ENCODE measurements at regions not wholly inside any gene's neighbourhood (a gene's known extent, or its start where the extent isn't known, plus 50 kb on each side); places are given as distances from the start of the nearest gene placed in this dataset.

DNA sequence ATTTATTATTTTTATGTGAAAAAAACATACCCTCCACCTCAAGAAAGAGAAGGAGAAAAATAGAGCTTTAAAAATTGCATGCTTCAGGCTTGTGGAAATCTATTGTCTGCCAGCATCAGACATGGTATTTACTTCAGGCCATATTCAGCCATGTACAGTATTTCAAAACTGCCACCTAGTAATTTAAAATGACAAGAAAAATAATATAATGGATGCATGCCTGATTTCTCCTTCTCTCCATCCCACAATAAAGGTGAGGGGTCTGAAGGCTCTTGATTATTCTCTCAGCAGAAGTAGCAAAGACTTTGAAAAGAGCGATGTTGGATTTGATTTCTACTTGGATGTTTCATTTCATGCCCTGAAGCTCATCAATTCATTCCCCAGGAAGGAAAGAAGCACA, 250.7 kb downstream of the TBC1D4 start:
- DNase-seq (ENCODE audit: low read depth), result no peak

DNA sequence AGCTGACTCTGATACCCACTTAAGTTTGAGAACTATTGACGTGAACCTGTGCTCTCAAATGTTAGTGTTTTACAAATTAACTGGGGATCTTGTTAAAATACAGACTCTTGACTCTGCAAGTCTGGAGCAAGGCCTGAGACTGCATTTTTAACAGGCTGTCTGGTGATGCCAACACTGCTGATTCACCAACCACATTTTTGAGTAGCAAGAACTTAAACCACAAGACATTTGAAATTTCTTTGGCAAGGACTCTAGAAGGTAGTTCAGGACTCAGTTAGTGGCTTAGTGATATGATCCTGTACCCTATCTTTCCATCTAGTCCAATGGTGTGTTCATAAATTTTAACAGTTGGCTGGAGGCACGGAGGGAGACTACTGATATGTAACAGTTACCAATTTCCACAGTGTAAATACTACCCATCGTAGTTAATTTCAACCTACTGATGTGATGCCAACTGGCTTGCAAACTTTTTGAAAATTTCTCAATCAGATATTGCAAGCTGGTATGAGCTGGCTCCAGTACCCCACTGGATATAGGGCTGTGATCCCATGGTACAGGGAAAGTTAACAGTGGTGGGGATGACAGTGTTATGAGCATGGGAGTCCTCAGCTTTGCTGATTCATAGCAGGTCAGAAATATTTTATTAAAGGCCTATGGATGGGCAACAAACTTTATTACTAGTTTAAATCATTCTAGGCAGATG, 255.1 kb downstream of the TBC1D4 start:
- peak; percentile 96 for DNase-seq (ENCODE audit: low read depth)

GRCh38 chr13:75226092-75226491, 255.9 kb downstream of the TBC1D4 start:
- DNase-seq (ENCODE audit: low read depth), result peak; percentile 28

DNA sequence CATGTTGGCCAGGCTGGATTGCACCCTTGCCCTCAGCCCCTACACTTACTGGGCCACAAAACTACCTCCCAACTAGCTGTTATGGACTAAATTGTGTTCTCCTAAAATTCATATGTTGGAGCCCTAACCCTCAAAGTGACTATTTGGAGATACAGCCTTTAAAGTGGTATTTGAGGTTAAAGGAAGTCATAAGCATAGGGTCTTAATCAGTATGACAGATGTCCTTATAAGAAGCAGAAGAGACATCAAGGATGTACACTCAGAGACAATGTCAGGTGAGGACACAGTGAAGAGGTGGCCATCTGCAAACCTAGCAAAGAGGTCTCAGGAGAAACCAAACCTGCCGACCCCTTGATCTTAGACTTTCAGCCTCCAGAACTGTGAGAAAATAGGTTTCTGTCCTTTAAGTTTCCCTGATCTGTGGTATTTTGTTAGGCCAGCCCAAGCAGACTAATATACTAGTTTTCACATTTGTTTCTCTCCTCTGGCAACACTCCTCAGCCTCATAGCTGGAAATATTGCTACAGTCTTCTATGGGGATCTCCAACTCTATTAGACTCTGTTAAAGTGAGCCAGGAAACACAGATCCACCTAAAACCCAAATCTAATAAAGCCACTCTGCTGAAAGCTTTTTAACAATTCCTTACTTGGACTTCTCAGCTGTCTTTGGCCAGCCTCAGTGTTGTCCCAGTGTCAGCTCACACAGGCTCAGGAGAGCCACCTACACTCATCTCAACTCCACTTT, 256.5 kb downstream of the TBC1D4 start:
- no peak for DNase-seq (ENCODE audit: low read depth)

DNA sequence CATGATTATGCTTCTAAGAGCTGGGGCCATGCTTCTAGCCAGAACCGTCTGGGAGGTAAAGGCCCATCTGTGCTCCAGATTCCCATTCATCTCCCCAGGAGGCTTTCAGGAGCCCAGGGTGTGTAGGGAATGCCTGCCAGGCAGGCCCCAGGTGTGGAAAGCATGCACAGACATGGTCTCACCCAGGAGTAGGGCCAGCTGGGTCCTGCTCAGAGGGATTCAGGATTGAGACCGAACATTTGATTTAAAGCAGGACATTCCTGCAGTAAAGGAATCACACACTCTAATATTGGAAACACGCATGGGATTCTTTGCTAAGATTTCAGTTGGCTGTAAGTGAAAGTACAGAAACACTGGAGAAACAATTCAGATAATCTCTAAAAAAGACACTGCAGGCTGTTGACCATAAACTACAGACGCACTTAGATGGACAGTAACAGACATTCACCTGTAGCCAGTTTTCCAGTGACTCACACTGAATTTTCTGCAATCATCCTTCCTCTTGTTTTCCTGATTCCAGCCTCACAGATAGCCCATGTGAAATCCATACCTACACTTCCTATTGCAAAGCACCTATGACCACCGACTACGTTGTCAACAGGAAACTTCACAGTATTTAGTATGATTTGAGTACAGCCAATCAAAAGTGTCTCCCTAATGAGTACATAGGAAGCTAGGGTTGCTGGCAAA, 257.8 kb downstream of the TBC1D4 start:
- no peak for DNase-seq (ENCODE audit: low read depth)

DNA sequence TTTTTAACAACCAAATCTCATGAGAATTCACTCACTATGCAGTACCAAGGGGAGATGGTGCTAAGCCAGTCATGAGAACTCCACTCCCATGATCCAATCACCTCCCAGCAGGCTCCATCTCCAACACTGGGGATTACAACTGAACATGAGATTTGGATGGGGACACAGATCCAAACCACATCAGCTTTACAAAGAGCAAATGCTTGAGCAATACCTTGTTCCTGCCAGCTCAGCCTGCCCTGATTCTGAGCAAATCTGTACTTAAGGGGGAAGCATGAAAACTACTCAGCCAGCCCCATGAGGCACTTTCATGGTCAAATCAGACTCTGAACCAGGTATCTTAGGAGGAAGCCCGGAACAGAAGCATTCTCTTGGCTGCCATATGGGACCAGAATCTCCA, 259.9 kb downstream of the TBC1D4 start:
- DNase-seq (ENCODE audit: low read depth), result no peak

- DNase-seq (ENCODE audit: low read depth), result no peak
These were observed 261.1 kb downstream of the TBC1D4 start for GRCh38 chr13:75220861-75221260.

- DNase-seq (ENCODE audit: low read depth), result no peak
These were observed 261.8 kb downstream of the TBC1D4 start for GRCh38 chr13:75220238-75220542.

DNA sequence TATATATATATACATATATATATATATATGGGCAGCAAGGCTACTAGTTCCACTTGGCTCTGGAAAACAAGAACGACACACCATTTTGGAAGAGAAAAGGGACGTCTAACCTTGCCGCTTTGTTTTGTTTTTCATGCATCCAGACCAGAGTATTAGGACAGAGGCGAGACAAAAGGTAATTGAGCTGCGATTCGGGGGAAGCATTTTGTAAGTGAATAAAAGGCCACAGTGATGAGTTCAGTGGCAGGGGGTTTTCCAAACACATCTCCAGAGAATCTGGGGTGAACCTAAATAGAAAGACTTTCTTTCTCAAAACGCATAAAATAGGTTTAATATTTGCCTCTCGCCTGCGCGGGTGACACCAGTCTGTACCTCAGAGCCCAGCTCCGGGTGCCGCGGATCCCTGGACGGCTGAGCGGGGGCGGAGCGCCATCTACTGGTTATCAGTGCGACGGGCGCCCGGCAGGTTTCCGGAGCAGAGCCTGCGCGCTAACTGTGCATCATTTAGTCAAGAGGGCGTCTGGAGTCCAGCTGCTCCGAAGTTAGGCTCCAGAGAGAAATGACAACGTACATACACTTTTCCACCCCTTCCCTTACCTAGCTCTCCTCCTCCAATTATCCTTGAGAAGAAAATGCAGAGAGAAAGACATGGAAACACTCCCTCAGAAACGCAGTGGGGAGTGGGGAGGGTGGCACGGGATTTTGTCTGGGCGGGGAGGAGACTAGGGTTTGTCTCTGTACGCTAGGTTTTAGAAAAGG, 262.3 kb downstream of the TBC1D4 start:
- peak; percentile 59 for DNase-seq (ENCODE audit: low read depth)

DNA sequence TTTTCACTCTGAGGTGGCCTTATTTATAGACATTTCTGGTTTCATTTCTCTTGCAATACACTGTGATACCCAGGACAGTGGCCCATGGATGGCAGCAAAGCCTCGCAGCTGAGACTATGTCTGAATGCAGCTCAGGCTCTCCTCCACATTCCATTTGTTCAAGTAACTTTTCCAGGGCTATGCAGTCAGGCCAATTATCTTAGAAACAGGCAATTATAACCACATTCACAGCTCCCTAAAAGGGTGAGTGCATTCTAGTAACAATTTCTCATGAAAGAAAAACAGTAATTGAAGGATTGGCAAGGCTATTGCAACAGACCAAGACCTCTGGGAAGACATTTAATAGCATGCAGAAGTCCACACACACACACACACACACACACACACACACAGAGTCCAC, 264.0 kb downstream of the TBC1D4 start:
- DNase-seq (ENCODE audit: low read depth), result peak; percentile 64

GRCh38 chr13:75216038-75216437, 265.9 kb downstream of the TBC1D4 start:
- no peak for DNase-seq (ENCODE audit: low read depth)

DNA sequence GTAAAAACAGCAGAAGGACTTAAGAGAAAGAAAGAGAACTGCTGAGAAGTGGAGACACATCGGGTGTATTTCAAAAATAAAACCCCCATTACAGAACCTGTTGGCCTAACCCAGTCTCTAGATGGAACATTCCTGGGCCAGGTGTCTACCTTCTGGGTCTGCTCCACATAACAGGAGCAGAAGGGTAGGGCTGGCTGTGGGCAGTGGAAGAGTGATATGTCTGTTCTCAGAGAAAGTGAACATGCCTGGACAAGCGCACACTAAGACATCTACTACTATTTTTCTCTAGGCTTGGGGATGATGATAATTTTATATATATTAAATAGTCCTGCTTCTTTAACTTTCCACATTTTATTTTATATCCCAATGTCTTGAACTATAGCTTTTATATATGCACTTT, 267.1 kb downstream of the TBC1D4 start:
- no peak for DNase-seq (ENCODE audit: low read depth)

DNA sequence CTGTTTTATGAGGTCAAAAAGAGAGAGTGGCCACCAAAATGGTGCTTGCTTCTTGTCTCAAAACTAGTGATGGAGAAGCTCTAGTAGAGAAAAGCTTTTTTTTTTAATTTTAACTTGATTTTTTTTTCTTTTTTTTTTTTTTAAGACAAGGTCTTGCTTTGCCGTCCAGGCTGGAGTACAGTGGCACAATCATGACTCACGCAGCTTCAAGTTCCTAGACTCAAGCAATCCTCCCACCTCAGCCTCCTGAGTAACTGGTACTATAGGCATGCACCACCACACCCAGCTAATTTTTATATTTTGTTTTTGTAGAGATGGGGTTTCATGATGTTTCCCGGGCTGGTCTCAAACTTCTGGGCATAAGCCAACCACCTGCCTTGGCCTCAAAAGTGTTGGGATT, 279.0 kb downstream of the TBC1D4 start:
- no peak for DNase-seq (ENCODE audit: low read depth)

DNA sequence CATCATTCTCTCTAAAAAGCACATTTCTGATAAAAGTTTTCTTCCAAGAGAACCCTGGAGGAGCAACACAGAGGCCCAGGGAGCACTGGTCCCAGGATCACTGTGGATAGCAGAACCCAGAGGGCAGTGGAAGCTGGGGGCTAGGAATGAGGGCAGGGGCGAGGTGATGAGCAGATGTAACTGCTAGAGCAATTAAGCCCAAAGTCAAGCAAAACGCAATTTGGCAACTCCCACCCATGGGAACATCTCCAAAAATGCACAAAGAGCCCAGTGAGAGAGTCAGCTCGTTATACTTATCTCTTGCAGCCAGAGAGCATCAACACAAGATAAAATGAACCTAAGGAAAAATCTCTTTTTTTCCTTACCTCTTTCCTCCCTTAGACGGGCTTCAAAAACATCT, 284.2 kb downstream of the TBC1D4 start:
- DNase-seq (ENCODE audit: low read depth), result no peak

DNA sequence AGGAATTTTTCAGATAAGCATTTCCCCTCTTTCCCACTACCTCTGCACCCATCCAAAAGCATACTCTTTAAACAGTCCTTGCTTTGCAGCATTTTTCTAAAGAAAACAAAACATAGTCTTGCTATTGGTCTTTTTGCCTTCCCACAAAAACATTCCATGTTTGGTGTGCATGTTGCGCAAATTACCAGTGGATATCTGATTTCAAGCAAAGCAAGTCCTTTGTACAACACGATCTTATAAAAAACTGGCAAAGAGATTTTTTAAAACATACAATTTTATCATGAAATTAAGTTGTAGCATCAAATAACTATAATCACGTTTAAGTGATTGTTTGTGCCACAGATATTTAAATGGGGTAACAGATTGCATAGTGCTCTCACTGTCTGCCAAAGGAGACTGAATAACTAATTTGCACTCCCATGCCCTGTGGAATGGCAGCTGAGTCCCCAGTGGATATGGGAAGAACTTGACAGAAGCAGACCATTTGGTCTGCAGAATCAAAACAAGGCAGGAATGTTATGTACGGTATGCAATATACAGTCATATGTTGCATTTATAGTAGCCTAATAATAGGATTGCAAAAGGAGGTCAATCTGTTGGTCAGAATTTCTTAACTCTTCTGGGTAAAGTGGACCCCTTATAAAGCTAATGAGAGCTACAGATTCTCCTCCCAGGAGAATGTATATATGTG, 285.7 kb downstream of the TBC1D4 start:
- DNase-seq (ENCODE audit: low read depth), result no peak

DNA sequence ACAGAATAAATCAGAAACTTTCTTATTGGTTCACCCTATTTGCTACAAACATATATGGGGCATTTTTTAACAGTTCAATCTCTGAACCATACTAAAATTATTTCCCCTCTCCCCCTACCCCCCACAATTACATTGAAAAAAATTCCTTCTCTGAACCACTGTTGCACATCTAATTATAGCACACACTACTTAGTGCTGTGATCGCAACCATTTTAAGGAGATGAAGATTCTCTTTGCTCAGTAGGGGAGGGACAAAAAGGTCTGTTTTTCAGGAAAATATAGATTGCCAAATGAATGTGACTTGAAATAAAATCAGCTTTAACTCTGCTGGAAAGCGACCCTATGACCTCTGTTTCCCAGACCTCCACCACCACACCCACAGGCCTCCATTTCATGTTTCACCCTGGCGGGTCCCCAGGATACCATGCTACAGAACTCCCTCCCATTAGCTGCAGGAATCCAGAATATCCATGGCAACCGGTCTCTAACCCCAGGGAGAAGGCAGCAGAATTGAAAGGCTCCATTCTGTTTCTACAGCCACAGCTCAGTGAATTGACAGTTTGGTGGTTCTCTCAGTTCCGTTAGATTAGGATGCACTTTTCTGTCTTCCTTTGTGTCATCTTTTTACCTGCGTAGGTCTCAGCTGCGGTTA, 286.3 kb downstream of the TBC1D4 start:
- DNase-seq (ENCODE audit: low read depth), result no peak

- no peak for DNase-seq (ENCODE audit: low read depth)
These were observed 287.1 kb downstream of the TBC1D4 start for GRCh38 chr13:75194717-75195462.

DNA sequence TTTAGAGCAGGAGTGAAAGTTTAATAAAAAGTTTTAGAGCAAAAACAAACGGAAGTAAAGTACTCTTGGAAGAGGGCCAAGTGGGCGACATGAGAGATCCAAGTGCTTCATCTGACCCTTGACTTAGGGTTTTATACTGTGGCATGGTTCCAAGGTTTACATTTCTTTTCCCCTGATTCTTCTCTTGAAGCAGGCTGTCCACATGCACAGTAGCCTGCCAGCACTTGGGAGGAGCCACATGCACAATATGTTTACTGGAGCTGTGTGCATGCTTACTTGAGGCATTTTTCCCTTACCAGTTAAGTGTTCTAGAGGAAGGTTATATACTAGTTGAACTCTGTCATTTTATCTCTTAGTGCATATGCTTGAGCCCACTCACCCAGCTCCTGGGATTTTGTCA, 295.6 kb downstream of the TBC1D4 start:
- peak; percentile 2 for DNase-seq (ENCODE audit: low read depth)

- DNase-seq (ENCODE audit: low read depth), result peak; percentile 94
These were observed 300.1 kb downstream of the TBC1D4 start for GRCh38 chr13:75181906-75182305.

DNA sequence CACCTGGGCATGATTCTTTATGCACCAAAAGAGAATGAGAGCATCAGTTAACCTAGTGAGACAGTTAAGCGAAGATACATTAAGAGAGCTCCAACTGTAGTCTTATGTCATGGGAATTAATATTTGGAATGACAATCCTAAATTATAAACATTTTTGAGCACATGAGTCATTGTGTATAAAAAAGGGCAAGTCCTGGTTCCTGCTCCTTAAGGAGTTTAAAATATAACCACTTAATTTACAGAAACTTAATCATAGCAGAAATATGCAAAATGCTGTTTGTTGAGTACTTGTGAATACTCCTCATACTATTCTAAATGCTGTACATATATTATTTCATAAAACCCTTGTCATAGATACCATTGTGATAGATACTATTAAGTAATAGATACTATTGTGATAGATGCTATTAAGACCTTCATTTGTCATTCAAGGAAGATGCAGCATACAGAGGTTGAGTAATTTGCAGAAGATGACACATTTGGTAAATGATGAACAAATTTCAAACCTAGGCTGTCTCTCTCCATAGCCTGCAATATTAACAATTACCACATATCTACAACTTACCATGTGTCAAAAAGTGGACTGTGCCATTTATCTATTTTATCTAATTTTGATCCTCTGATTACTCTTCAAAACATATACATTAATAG, 301.0 kb downstream of the TBC1D4 start:
- DNase-seq (ENCODE audit: low read depth), result peak; percentile 52
